Endothelial cell of umbilical vein (primary cell): ENCODE measurements at regions not wholly inside any gene's neighbourhood (a gene's known extent, or its start where the extent isn't known, plus 50 kb on each side); places are given as distances from the start of the nearest gene placed in this dataset.

ENCODE experiments used
- BruUV-seq: library from RNA; stranded (reverse); fragments of 400-500 nt; replicated peaks from 2 replicates; lab custom pipeline; 2021; lab: Mats Ljungman, UMichigan
- CTCF ChIA-PET: fragments of 300-600, 350-600 bp; sonication (Branson Sonifier 250); formaldehyde crosslinking; loops from one replicate; lab custom pipeline; 2021; ENCODE audit warnings: antibody characterized with exemption, inconsistent platforms; lab: Charles Lee
- POLR2A ChIA-PET: fragments of 300-600, 350-600 bp; sonication (Branson Sonifier 250); formaldehyde crosslinking; loops from one replicate; lab custom pipeline; 2021; ENCODE audit warnings: antibody characterized with exemption, inconsistent platforms; lab: Charles Lee
- DNase-seq: peaks from one replicate; pipeline ENCODE4 v3.0.0-alpha.2; 2011; ENCODE audit warnings: low read depth, low spot score
- FAIRE-seq: peaks from 2 replicates; lab custom pipeline; 2011; peaks lifted over from hg19 to GRCh38; lab: Jason Lieb, UNC
- H2AFZ ChIP-seq: 2 replicates; pipeline ENCODE4 v1.6.0; 2012; ENCODE audit warnings: low read depth, low read length, control low read depth, inconsistent platforms
- H3K27ac ChIP-seq: 2 replicates; pipeline ENCODE4 v1.5.1; 2011; ENCODE audit warnings: low read depth, mild to moderate bottlenecking, control low read depth, low read length, moderate library complexity; ENCODE audit not compliant: insufficient read depth
- H3K27me3 ChIP-seq, 2 experiments: 2 replicates each; pipeline versions ENCODE4 v1.6.0 to v1.6.1; 2011; ENCODE audit warnings: low read length in 2 of 2, mixed read lengths in 1 of 2; ENCODE audit not compliant: control insufficient read depth in 2 of 2, insufficient read depth in 2 of 2
- H3K36me3 ChIP-seq, 2 experiments: 2 replicates in 1 of 2; 3 replicates in 1 of 2; pipeline ENCODE4 v1.5.1; 2011; ENCODE audit warnings: low read length in 2 of 2, mild to moderate bottlenecking in 1 of 2, moderate library complexity in 1 of 2; ENCODE audit not compliant: control insufficient read depth in 2 of 2, insufficient read depth in 2 of 2; ENCODE audit errors: extremely low read depth in 1 of 2
- H3K4me1 ChIP-seq: 3 replicates; pipeline ENCODE4 v1.5.1; 2011; ENCODE audit warnings: mild to moderate bottlenecking, low read length; ENCODE audit not compliant: control insufficient read depth, insufficient read depth; ENCODE audit errors: extremely low read depth
- H3K4me2 ChIP-seq: 2 replicates; pipeline ENCODE4 v1.6.1; 2011; ENCODE audit warnings: low read length, control low read depth, mixed read lengths; ENCODE audit not compliant: insufficient read depth
- H3K4me3 ChIP-seq, 3 experiments: fragments of 200-600 bp in 1 of 3; sonication (generic), shearing (Covaris generic) in 1 of 3; replicated peaks in 1 of 3; 2 replicates each; pipeline ENCODE4 v1.5.1; 2011 to 2016; ENCODE audit warnings: control low read depth in 3 of 3, low read length in 3 of 3, mild to moderate bottlenecking in 2 of 3, inconsistent platforms in 1 of 3, low read depth in 1 of 3, moderate library complexity in 1 of 3; ENCODE audit not compliant: insufficient read depth in 1 of 3
- H3K79me2 ChIP-seq: 2 replicates; pipeline ENCODE4 v1.6.0; 2012; ENCODE audit warnings: low read length, inconsistent platforms; ENCODE audit not compliant: control insufficient read depth, insufficient read depth
- H3K9ac ChIP-seq: replicated peaks from 2 replicates; pipeline ENCODE3; 2011; ENCODE audit warnings: low read length, control low read depth; ENCODE audit not compliant: insufficient read depth; ENCODE audit errors: extremely low read depth
- H3K9me1 ChIP-seq: replicated peaks from 3 replicates; pipeline ENCODE4 v1.6.0; 2011; ENCODE audit warnings: mild to moderate bottlenecking, low read length; ENCODE audit not compliant: control insufficient read depth, insufficient read depth; ENCODE audit errors: extremely low read depth
- H3K9me3 ChIP-seq: replicated peaks from 2 replicates; pipeline ENCODE4 v1.5.1; 2012; ENCODE audit warnings: low read length, inconsistent platforms; ENCODE audit not compliant: control insufficient read depth, insufficient read depth
- H4K20me1 ChIP-seq: replicated peaks from 2 replicates; pipeline ENCODE3; 2011; ENCODE audit warnings: mild to moderate bottlenecking, low read length; ENCODE audit not compliant: control insufficient read depth, insufficient read depth; ENCODE audit errors: extremely low read depth
- EZH2 ChIP-seq: IDR thresholded peaks from 2 replicates; pipeline ENCODE4 v1.6.1; 2012; ENCODE audit warnings: borderline replicate concordance, low read depth, mild to moderate bottlenecking, moderate library complexity, low read length, inconsistent platforms; ENCODE audit not compliant: severe bottlenecking
- FOS ChIP-seq: IDR thresholded peaks from 2 replicates; pipeline ENCODE4 v1.6.1; 2011; ENCODE audit warnings: mild to moderate bottlenecking, low read length, moderate library complexity, borderline replicate concordance; ENCODE audit not compliant: insufficient read depth
- GATA2 ChIP-seq: IDR thresholded peaks from 2 replicates; pipeline ENCODE4 v1.7.0; 2011; ENCODE audit warnings: low read depth, mild to moderate bottlenecking, moderate library complexity, mixed read lengths, low read length; ENCODE audit not compliant: insufficient read length, insufficient read depth
- JUN ChIP-seq: IDR thresholded peaks from 2 replicates; pipeline ENCODE4 v1.6.1; 2011; ENCODE audit warnings: borderline replicate concordance, low read depth; ENCODE audit not compliant: insufficient read length, insufficient read depth
- MYC ChIP-seq: IDR thresholded peaks from one replicate; pipeline ENCODE4 v1.6.1; 2011; ENCODE audit warnings: mild to moderate bottlenecking, low read depth, low read length
- POLR2A ChIP-seq: IDR thresholded peaks from 2 replicates; pipeline ENCODE4 v1.6.1; 2012; ENCODE audit warnings: low read depth, mild to moderate bottlenecking, control low read depth, low read length
- POLR2AphosphoS5 ChIP-seq: IDR thresholded peaks from 2 replicates; pipeline ENCODE4 v1.6.1; 2012; ENCODE audit warnings: low read depth, mild to moderate bottlenecking, control low read depth, low read length, moderate library complexity; ENCODE audit not compliant: insufficient read depth
- dilution Hi-C: fragments of 300-500 bp; cut with MboI; formaldehyde crosslinking; loops from one replicate; pipeline ENCODE4 v1.15.0; 2019; ENCODE audit warnings: low sequenced_read_pairs; ENCODE audit not compliant: extremely low pct_ligation_motif_present
- intact Hi-C: fragments of 100-400 bp; cut with micrococcal nuclease; formaldehyde crosslinking; loops from one replicate; pipeline ENCODE4 v1.10.0; 2022
- TF ChIP-seq, protein P1 (sequence below): IDR thresholded peaks from 2 replicates; pipeline ENCODE4 v1.6.1; 2011; ENCODE audit not compliant: insufficient read depth, insufficient read length
- TF ChIP-seq, protein P2 (sequence below), 2 donors: IDR thresholded peaks; 1 replicate in 1 of 2; 2 replicates in 1 of 2; pipeline ENCODE4 v1.5.1; 2011; ENCODE audit warnings: low read length in 2 of 2, mild to moderate bottlenecking in 2 of 2, moderate library complexity in 2 of 2, control low read depth in 1 of 2, inconsistent platforms in 1 of 2, low read depth in 1 of 2; ENCODE audit not compliant: insufficient read depth in 1 of 2; ENCODE audit errors: extremely low read depth in 1 of 2

DNA sequence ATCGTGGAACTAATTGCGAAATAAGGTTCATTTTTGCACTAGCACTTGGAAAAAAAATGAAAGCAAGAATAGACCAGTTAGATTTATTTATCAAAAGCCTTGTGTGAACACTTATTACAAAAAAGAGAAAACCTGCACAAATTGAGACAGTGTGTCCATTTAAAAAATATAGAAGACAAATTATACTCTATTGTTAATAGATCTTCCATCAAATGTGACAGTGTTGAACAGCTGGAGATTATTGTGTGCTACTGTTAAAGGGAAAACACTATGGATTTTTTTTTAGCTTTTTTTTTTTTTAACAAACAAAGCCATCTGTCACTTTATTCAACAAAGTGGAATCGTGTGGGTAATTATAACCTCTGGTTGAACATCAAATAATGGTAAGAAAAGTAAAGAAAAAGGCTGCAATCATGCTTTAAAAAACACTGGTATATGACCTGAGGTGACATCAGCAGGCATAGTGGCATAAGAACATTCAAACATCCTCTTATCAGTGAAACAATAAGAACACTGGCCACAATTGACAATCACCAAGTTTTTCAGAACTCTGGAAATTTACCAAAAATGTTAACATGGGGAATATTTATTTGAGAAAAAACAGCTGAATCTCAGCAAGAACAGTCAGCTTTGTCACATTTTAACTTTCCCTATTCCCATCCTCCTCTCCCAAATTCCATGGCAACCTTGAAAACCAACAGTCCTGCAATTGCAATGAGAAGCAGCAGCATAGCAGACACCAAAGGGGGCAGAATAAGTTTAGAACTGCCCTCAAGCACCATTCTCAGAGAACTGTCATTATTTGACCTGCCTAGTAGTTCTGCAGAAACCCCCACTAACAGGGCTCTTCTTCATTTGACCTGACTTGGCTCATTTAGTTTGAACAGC, 442.3 kb upstream of the MON1B start:
- H3K27me3 ChIP-seq: no peaks in the 10 kb centered on the region
- no peaks in the 10 kb centered on the region for H3K9me1 ChIP-seq
- TF ChIP-seq MYC (no peak), FOS (no peak), POLR2A (no peak), JUN (no peak), GATA2 (no peak), POLR2AphosphoS5 (no peak), EZH2 (no peak)
- TF ChIP-seq, protein P1, sequence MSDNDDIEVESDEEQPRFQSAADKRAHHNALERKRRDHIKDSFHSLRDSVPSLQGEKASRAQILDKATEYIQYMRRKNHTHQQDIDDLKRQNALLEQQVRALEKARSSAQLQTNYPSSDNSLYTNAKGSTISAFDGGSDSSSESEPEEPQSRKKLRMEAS: no peak
- TF ChIP-seq, protein P2, sequence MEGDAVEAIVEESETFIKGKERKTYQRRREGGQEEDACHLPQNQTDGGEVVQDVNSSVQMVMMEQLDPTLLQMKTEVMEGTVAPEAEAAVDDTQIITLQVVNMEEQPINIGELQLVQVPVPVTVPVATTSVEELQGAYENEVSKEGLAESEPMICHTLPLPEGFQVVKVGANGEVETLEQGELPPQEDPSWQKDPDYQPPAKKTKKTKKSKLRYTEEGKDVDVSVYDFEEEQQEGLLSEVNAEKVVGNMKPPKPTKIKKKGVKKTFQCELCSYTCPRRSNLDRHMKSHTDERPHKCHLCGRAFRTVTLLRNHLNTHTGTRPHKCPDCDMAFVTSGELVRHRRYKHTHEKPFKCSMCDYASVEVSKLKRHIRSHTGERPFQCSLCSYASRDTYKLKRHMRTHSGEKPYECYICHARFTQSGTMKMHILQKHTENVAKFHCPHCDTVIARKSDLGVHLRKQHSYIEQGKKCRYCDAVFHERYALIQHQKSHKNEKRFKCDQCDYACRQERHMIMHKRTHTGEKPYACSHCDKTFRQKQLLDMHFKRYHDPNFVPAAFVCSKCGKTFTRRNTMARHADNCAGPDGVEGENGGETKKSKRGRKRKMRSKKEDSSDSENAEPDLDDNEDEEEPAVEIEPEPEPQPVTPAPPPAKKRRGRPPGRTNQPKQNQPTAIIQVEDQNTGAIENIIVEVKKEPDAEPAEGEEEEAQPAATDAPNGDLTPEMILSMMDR (IDR thresholded peaks at IDR 0.05; ENCODE audit: extremely low read depth in 1 of 2, insufficient read depth in 1 of 2, low read depth in 1 of 2, low read length in 2 of 2): no peak
- ChIA-PET POLR2A (no interaction called here), CTCF (no interaction called here)
- no peaks in the 10 kb centered on the region for H3K36me3 ChIP-seq
- H3K79me2 ChIP-seq: no peaks in the 10 kb centered on the region
- BruUV-seq: no TSS peak
- H3K9me3 ChIP-seq: no peaks in the 10 kb centered on the region
- dilution Hi-C loops: no loop called here
- H2AFZ ChIP-seq: no peak overlapping the region
- H4K20me1 ChIP-seq: no peaks in the 10 kb centered on the region
- no peak overlapping the region for H3K4me3 ChIP-seq
- H3K4me2 ChIP-seq: no peak overlapping the region
- FAIRE-seq (no peak), DNase-seq (no peak)
- no peaks in the 10 kb centered on the region for H3K4me1 ChIP-seq
- intact Hi-C loops: no loop called here
- no peak overlapping the region for H3K27ac ChIP-seq
- H3K9ac ChIP-seq: no peak overlapping the region
